Germinal center (tissue), 1 donor: ENCODE measurements at regions not wholly inside any gene's neighbourhood (a gene's known extent, or its start where the extent isn't known, plus 50 kb on each side); places are given as distances from the start of the nearest gene placed in this dataset.
"Not testable (repeated sequence)": the region's sequence is repeated elsewhere in the genome, so short reads cannot be mapped to it uniquely, and the experiment has no call there.

Experiments used
- DNase-seq: peaks from one replicate; pipeline ENCODE4 v3.0.0; 2012; ENCODE audit warnings: mixed read lengths, low spot score

DNA sequence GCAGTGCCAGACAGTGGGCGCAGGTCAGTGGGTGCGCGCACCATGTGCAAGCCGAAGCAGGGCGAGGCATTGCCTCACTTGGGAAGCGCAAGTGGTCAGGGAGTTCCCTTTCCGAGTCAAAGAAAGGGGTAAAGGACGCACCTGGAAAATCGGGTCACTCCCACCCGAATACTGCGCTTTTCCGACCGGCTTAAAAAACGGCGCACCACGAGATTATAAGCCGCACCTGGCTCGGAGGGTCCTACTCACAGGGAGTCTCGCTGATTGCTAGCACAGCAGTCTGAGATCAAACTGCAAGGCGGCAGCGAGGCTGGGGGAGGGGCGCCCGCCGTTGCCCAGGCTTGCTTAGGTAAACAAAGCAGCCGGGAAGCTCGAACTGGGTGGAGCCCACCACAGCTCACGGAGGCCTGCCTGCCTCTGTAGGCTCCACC lies 77.9 kb downstream of the NR4A2 start:
- not testable (repeated sequence) for DNase-seq

- DNase-seq, result no peak
Observed at GRCh38 chr2:156253765-156254164, 78.8 kb downstream of the NR4A2 start.

GRCh38 chr2:156242874-156243273 lies 89.6 kb downstream of the NR4A2 start:
- DNase-seq, result no peak

- no peak for DNase-seq
Observed at GRCh38 chr2:156237558-156237957, 95.0 kb downstream of the NR4A2 start.

- no peak for DNase-seq
Observed at GRCh38 chr2:156229724-156230362, 102.7 kb downstream of the NR4A2 start.

DNA sequence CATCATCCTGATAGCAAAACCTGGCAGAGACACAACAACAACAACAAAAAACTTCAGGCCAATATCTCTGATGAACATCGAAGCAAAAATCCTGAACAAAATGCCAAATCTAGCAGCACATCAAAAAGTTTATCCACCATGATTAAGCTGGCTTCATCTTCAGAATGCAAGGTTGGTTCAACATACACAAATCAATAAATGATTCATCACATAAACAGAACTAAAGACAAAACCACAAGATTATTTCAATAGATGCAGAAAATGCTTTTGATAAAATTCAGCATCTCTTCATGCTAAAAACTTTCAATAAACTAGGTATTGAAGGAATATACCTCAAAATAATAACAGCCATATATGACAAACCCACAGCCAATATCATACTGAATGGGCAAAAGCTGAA lies 109.2 kb downstream of the NR4A2 start:
- not testable (repeated sequence) for DNase-seq

- DNase-seq, result no peak
Observed at GRCh38 chr2:156221703-156222102, 110.8 kb downstream of the NR4A2 start.

DNA sequence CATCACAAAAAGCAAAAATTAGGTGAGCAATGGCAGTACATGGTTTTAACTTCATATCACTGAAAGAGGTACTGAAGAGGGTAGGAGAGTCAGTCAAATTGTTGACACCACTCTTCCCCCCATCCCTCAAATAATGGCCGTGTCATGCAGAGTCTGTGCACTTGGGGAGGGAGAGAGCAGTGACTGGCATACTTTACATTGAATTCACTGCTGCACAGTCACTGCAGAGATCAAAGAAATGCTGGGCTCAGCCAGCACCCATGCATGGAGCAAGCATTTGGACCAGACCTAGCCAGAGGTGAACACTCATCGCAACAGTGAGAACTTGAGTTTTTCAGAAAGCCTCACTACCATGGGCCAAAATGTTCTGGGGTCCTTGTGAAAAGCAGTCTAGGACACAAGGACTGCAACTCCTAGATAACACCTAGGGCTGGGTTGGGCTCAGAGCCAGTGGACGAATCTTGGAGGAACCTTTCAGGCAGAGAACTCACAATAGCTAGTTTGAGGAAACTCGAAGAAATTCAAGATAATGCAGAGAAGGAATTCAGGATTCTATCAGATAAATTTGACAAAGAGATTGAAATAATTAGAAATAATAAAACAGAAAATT lies 112.9 kb downstream of the NR4A2 start:
- no peak for DNase-seq

DNA sequence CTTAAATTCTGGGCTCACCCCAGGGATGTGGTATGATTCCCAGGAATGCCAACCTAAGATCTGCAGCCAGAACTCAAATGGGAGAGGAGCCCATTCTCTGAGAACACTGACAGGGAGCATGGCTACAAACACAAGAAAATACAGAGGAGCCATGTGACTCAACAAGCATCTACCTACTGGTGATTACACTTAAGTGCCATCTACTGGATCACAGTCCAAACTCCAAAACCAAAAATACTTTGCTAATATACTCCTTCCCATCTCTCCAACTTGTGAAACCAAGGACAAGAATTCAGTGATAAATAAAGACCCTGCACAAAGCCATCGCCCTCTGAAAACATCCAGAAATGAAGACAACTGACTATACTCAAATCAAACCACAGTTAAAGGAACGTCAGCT lies 116.9 kb downstream of the NR4A2 start:
- no peak for DNase-seq

DNA sequence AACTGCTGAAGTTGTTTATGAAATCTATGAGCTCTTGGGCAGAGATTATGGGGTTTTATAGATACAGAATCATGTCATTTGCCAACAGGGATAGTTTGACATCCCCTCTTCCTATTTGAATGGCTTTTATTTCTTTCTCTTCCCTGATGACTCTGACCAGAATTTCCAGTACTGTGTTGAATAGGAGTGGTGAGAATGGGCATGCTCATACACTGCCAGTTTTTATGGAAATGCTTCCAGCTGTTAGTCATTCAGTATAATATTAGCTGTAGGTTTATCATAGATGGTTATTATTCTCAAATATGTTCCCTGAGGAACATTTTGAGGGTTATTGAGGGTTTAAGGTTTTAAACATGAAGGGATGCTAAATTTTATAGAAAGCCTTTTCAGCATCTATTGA lies 121.2 kb downstream of the NR4A2 start:
- DNase-seq, result no peak

DNA sequence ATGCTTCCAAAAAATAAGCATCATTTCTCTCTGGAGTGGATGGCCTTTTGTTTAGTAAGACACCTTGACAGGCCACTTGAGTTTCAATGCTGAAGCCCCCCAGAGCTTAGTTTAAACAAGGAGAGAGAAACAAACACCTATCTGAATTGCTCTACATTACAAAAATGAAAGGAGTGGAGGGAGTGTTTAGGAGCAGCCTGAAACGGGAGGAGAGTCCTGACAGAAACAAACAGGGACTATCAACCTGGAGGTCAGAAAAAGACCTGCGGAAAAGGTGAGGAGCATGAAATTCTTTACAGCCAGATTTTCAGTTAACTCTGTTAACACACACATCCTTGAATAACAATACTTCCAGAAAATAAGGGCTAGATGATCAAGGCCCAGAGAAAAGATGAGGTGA lies 126.2 kb downstream of the NR4A2 start:
- no peak for DNase-seq

GRCh38 chr2:156199588-156199987 lies 132.9 kb downstream of the NR4A2 start:
- DNase-seq, result no peak

GRCh38 chr2:156196031-156196430 lies 136.5 kb downstream of the NR4A2 start:
- DNase-seq, result no peak

DNA sequence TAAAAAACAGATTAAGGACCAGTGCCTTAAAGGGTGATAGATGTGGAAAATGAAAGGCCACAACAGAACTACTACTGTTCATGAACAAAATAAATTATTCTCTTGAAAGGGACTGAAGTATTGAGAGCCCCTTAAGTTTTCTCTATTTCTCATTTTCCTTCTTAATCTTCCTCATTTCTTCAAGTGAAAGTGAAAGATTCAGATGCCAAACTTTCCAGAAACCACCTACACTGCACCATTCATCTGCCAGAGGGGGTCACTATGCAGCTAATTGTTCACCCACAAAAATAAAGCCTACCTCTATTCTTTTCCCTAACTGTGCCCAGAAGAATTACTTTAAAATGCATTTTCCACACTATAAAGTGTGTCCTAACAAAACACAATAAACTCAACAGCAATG lies 140.1 kb downstream of the NR4A2 start:
- DNase-seq, result no peak

DNA sequence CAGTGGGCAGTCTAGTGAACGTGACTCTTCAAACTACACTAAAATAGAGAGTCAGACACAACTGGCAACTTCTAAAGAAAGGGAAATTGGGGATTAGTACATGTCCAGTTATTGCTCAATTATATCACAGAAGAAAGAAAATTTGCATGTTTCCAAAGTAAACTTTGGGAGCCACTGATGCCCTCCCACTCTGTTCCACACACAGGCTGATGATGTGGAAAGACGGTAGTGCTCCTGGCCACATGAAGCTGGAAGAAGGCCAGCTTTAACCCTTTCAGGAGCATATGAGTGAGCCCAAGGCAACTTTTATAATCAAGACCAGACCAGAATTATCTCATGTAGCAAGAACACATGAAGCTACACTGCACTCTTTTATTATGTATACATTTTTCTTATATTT lies 141.0 kb downstream of the NR4A2 start:
- no peak for DNase-seq

GRCh38 chr2:156190517-156190916 lies 142.0 kb downstream of the NR4A2 start:
- no peak for DNase-seq

DNA sequence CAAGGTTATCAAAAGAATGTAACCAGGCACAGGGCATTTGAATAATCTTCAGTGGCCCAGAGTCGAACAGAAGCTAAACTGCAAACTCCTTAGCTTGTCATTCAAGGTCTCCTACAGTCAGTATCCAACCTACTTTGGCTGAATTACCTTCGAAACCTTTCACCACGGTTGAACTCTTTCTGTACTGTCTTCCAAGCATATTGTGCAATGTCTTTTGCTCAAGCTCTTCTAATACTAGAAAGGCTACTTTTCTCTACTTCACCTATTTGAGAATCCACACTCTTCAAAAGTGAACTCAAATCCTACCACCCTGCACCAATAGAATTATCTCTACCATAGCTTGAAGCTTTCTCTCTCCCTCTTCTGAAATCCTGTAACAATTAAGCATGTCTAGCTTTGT lies 142.9 kb downstream of the NR4A2 start:
- DNase-seq, result no peak

- no peak for DNase-seq
Observed at GRCh38 chr2:156189143-156189542, 143.4 kb downstream of the NR4A2 start.

DNA sequence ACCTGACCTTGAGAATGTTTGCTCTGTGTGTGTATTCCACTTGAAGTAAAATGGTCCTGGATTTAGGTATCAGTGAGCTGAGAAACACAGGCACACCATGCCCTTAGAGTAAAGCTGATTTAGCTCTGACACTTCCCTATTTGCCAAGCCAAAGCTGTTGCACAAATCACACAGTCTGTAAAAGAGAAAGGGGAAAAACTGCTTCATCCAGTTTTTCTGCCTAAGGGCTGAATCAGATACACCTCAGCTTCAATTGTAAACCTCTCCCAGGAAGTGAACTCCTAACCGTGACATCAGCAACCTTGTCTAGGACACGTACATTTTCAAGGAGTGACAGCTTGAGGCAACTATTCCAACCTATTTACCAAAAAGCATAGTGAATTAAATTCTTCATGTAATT lies 150.4 kb downstream of the NR4A2 start:
- no peak for DNase-seq

GRCh38 chr2:156181208-156181607 lies 151.3 kb downstream of the NR4A2 start:
- DNase-seq, result no peak

GRCh38 chr2:156177654-156178053 lies 154.9 kb downstream of the NR4A2 start:
- DNase-seq, result no peak

GRCh38 chr2:156175946-156176345 lies 156.6 kb downstream of the NR4A2 start:
- no peak for DNase-seq

DNA sequence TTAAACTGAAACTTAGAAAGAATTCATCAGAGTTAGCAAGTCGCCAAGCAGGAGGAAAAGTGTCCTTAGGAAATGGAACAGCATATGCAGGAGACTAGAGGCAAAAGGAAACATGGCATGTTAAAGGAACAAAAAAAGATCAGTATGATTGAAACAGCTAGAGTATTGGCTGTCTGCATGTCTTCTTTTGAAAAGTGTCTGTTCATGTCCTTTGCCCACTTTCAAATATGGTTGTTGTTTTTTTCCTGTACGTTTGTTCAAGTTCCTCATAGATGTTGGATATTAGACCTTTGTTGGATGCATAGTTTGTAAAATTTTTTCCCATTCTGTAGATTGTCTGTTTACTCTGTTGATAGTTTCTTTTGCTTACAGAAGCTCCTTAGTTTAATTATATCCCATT lies 161.6 kb downstream of the NR4A2 start:
- no peak for DNase-seq

DNA sequence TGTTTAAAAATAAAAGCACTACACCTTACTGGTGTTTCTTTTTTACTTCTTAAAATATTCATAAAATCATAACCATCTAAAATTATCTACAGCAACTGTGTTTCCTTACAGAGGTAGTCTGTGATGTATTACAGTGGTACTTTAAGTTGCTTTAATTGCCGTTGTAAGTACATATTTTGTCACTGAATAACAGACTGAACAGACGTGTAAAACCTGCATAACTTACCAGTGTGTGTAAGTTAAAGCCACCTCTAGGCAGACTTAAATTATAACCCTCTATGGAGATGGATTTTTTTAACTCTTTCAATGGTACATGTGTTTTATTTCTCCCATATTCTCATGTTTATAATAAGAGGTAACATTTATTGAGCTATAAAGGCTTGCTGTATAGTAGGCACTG lies 166.8 kb downstream of the NR4A2 start:
- DNase-seq, result no peak
